Osteoblast (primary cell): ENCODE measurements at regions not wholly inside any gene's neighbourhood (a gene's known extent, or its start where the extent isn't known, plus 50 kb on each side); places are given as distances from the start of the nearest gene placed in this dataset.

Experiments used
- DNase-seq: peaks from one replicate; pipeline ENCODE4 v3.0.0; 2011; ENCODE audit warnings: low spot score, mixed read lengths; ENCODE audit not compliant: insufficient read length; ENCODE audit errors: missing footprints
- H2AFZ ChIP-seq: 2 replicates; pipeline ENCODE4 v1.6.0; 2011; ENCODE audit warnings: mild to moderate bottlenecking, low read length
- H3K27ac ChIP-seq: 2 replicates; pipeline ENCODE4 v1.5.1; 2011; ENCODE audit warnings: mild to moderate bottlenecking, low read depth, low read length, moderate library complexity
- H3K27me3 ChIP-seq: 2 replicates; pipeline ENCODE4 v1.6.0; 2012; ENCODE audit warnings: mild to moderate bottlenecking, control low read depth, inconsistent platforms, low read length, moderate library complexity; ENCODE audit not compliant: insufficient read depth
- H3K36me3 ChIP-seq: 2 replicates; pipeline ENCODE4 v1.5.1; 2011; ENCODE audit warnings: mild to moderate bottlenecking, low read length, control low read depth, moderate library complexity; ENCODE audit not compliant: insufficient read depth
- H3K4me1 ChIP-seq: 2 replicates; pipeline ENCODE4 v1.5.1; 2011; ENCODE audit warnings: mild to moderate bottlenecking, low read length, control low read depth, moderate library complexity; ENCODE audit not compliant: insufficient read depth
- H3K4me2 ChIP-seq: 2 replicates; pipeline ENCODE4 v1.6.0; 2011; ENCODE audit warnings: mild to moderate bottlenecking, low read length; ENCODE audit not compliant: insufficient read depth
- H3K4me3 ChIP-seq: fragments of 200-600 bp; sonication (generic); 3 replicates; pipeline ENCODE4 v1.5.1; 2012; ENCODE audit warnings: mild to moderate bottlenecking, low read length, inconsistent platforms; ENCODE audit not compliant: insufficient read depth
- H3K79me2 ChIP-seq: 2 replicates; pipeline ENCODE4 v1.6.0; 2012; ENCODE audit warnings: mild to moderate bottlenecking, low read length, control low read depth, inconsistent platforms; ENCODE audit not compliant: insufficient read depth
- H3K9me3 ChIP-seq: 2 replicates; pipeline ENCODE4 v1.5.1; 2011; ENCODE audit warnings: low read depth, low read length, control low read depth
- H4K20me1 ChIP-seq: 2 replicates; pipeline ENCODE4 v1.6.0; 2012; ENCODE audit warnings: mild to moderate bottlenecking, low read length, control low read depth; ENCODE audit not compliant: insufficient read depth
- TF ChIP-seq, protein P1 (sequence below): IDR thresholded peaks from 2 replicates; pipeline ENCODE4 v1.5.1; 2011; ENCODE audit warnings: mild to moderate bottlenecking, low read depth, low read length, moderate library complexity; ENCODE audit errors: extremely low read depth

DNA sequence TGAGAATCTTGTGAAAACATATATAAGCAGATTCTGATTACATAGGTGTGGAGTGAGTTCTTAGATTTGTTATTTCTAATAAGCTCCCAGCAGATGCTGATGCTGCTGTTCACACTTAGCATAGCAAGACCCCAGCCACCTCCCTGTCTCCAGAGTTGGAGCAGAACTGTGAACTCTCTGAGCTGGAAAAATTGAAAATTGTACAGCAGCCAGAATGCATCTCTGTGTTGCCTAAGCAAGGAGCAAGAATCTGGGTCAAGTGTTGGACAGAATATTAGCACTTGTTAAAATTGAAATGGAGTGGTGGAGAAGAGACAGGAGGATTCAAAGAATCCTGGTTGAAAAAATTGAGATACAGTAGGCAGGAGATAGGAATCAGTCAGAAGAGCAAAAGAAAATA, 146.6 kb upstream of the FAM47C start:
- no peaks in the 10 kb centered on the region for H3K36me3 ChIP-seq
- no peaks in the 10 kb centered on the region for H3K79me2 ChIP-seq
- no peak overlapping the region for H3K4me2 ChIP-seq
- no peak overlapping the region for H3K4me3 ChIP-seq
- DNase-seq, result no peak
- no peak overlapping the region for H3K27ac ChIP-seq
- TF ChIP-seq, protein P1, sequence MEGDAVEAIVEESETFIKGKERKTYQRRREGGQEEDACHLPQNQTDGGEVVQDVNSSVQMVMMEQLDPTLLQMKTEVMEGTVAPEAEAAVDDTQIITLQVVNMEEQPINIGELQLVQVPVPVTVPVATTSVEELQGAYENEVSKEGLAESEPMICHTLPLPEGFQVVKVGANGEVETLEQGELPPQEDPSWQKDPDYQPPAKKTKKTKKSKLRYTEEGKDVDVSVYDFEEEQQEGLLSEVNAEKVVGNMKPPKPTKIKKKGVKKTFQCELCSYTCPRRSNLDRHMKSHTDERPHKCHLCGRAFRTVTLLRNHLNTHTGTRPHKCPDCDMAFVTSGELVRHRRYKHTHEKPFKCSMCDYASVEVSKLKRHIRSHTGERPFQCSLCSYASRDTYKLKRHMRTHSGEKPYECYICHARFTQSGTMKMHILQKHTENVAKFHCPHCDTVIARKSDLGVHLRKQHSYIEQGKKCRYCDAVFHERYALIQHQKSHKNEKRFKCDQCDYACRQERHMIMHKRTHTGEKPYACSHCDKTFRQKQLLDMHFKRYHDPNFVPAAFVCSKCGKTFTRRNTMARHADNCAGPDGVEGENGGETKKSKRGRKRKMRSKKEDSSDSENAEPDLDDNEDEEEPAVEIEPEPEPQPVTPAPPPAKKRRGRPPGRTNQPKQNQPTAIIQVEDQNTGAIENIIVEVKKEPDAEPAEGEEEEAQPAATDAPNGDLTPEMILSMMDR, result no peak
- H3K4me1 ChIP-seq, result no peaks in the 10 kb centered on the region
- H3K27me3 ChIP-seq, result no peaks in the 10 kb centered on the region
- no peaks in the 10 kb centered on the region for H3K9me3 ChIP-seq
- H2AFZ ChIP-seq, result no peak overlapping the region
- no peaks in the 10 kb centered on the region for H4K20me1 ChIP-seq

GRCh38 chrX:36867143-36867542, 141.0 kb upstream of the FAM47C start:
- H2AFZ ChIP-seq, result no peak overlapping the region
- no peaks in the 10 kb centered on the region for H3K36me3 ChIP-seq
- H3K4me1 ChIP-seq, result no peaks in the 10 kb centered on the region
- H3K4me2 ChIP-seq, result no peak overlapping the region
- no peaks in the 10 kb centered on the region for H3K9me3 ChIP-seq
- no peaks in the 10 kb centered on the region for H3K79me2 ChIP-seq
- H3K27ac ChIP-seq, result no peak overlapping the region
- TF ChIP-seq, protein P1, result peak; percentile 62
- peak; percentile 27 for DNase-seq
- no peak overlapping the region for H3K4me3 ChIP-seq
- no peaks in the 10 kb centered on the region for H4K20me1 ChIP-seq
- no peaks in the 10 kb centered on the region for H3K27me3 ChIP-seq

DNA sequence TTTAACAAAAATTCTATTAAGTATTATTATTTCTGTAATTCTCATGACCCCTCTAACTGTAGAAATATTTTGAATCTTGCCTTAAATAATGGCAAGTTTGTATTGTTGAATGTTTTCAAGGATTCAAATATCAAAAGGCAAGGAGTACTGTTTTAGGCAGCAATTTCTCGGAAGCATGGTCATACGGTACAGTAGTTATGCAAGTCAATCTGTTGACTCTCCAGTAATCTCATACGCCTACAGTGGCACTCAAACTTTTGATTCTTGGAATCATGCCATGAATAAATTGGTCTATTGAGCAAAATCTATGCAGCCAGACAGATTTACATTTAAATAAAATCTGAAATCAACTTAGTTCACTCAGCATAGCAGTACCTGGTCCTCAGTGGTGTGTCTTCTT, 139.6 kb upstream of the FAM47C start:
- no peak overlapping the region for H3K27ac ChIP-seq
- DNase-seq, result no peak
- no peak overlapping the region for H3K4me2 ChIP-seq
- H4K20me1 ChIP-seq, result no peaks in the 10 kb centered on the region
- no peak overlapping the region for H3K4me3 ChIP-seq
- H3K4me1 ChIP-seq, result no peaks in the 10 kb centered on the region
- H3K27me3 ChIP-seq, result no peaks in the 10 kb centered on the region
- H2AFZ ChIP-seq, result no peak overlapping the region
- TF ChIP-seq, protein P1, result no peak
- no peaks in the 10 kb centered on the region for H3K79me2 ChIP-seq
- no peaks in the 10 kb centered on the region for H3K36me3 ChIP-seq
- no peaks in the 10 kb centered on the region for H3K9me3 ChIP-seq

DNA sequence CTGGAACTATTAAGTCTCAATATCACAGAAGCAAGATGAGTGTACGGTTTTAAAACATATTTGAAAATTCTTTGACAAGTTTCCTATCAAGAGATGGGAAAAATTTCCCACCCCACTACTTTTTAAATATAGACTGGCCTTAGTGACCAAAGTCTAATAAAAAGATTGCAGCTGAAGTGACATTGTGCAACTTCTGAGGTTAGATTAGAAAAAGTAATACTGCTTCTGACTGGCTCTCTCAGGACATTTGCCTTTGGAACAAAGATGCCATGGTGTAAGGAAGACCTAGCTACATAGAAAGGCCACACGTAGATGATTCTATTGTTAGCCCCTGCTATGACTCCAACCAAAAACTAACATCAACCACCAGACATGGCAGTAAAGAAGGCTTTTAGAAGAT, 138.7 kb upstream of the FAM47C start:
- Histone ChIP-seq H3K4me1 (no peaks in the 10 kb centered on the region), H3K9me3 (no peaks in the 10 kb centered on the region), H3K27me3 (no peaks in the 10 kb centered on the region), H3K36me3 (no peaks in the 10 kb centered on the region), H3K79me2 (no peaks in the 10 kb centered on the region), H4K20me1 (no peaks in the 10 kb centered on the region), H3K4me3 (no peak overlapping the region), H3K4me2 (no peak overlapping the region), H2AFZ (no peak overlapping the region), H3K27ac (no peak overlapping the region)
- no peak for DNase-seq
- TF ChIP-seq, protein P1, result no peak
